NCI-H2171 treated with DMSO at 0.1 percent for 48 hours (cell line): ENCODE measurements at regions not wholly inside any gene's neighbourhood (a gene's known extent, or its start where the extent isn't known, plus 50 kb on each side); places are given as distances from the start of the nearest gene placed in this dataset.

ENCODE experiments used
- DNase-seq: peaks from one replicate; lab custom pipeline; 2025; lab: John Stamatoyannopoulos, UW

DNA sequence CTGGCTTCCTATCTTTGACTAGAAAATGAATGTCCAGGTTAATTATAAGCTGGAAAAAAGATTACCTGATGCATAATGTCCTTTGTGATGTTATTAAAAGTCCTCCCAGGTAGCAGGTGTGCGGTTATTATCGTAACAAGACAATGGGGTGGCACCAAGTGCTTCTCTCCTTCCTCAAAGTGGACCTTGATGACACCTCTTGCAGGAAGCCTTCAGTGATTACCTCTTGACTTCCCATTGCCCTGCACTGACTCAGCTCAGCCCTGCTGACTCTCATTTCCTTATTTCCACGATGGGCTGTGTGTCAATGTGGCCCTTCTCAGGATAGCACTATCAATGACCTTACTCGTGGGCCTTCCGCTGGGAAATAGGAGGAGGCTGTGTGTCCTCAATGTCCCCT lies 477.4 kb upstream of the CCL2 start:
- DNase-seq: no peak

GRCh38 chr17:33778505-33779233 lies 476.4 kb upstream of the CCL2 start:
- no peak for DNase-seq

DNA sequence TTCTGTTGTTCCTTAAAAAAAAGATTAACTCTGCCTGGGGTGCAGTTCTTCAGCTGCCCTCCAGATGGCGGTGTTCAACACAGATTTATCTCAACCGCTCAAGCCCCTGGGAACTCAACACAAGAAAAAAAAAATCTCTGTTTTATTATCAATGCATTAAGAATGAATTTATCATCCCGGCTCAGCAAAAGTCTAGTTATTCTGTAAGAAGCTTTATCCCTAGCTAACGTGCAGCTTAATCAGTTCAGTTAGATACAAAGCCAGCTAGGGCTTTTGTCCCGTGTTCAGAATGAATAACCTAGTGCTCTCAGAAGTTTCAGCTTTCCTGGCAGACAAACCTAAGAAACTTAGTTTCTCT lies 475.9 kb upstream of the CCL2 start:
- DNase-seq: peak; percentile 75

DNA sequence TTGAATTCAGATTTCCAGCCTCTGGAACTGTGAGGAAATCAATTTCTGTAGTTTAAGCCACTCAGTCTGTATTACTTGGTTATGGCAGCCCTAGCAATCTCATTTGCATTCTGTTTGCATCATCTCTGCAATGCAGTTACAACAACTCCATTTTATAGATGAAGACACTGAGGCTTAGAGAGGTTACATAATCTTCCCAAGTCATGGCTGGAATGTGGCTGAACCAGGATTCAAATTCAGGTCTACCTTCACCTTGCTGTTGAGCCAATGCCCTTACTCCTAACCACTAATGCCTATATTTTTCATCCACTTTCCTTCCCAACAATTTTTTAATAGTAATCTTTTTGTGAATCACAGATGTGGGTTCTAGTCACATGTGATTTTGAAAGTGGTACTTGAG lies 469.8 kb upstream of the CCL2 start:
- no peak for DNase-seq

DNA sequence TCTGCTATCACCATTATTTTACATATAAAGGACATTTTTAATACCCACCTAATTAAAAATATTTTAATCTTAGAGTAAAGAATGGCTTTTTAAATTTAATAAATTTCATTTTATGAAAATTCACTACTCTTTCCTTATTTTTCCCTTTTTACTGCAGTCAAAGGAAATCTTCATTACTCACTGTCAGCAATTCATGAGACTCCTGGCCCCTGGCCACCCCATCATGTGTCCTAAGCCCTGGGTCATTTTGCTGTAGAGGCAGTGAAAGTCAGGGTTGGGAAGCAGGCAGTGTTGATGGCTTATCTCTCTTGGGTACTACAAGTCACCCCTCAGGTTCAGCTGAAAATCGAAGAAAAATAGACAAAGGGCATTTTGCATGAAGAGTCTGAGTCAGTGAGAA lies 468.6 kb upstream of the CCL2 start:
- DNase-seq: no peak

DNA sequence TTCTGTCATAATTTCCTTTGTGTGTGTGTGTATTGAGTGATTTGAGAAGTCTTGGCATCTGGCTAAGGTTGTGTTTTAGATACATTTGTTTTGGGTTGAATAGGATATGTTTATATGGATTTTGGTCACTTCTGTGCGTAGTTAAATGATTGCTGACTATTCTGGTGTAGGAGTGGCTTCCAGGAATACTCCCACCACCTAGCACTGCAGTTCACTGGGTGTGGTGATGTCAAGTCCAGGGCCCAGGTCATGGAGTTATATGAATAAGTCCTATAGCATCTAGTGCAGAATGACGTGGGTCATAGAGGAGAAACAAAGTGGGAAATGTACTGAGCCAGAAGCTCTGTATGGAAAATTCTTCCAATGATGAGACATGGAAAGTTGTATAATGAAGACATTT lies 465.4 kb upstream of the CCL2 start:
- DNase-seq: no peak

GRCh38 chr17:33797181-33797580 lies 457.9 kb upstream of the CCL2 start:
- no peak for DNase-seq

GRCh38 chr17:33798308-33798707 lies 456.8 kb upstream of the CCL2 start:
- no peak for DNase-seq

DNA sequence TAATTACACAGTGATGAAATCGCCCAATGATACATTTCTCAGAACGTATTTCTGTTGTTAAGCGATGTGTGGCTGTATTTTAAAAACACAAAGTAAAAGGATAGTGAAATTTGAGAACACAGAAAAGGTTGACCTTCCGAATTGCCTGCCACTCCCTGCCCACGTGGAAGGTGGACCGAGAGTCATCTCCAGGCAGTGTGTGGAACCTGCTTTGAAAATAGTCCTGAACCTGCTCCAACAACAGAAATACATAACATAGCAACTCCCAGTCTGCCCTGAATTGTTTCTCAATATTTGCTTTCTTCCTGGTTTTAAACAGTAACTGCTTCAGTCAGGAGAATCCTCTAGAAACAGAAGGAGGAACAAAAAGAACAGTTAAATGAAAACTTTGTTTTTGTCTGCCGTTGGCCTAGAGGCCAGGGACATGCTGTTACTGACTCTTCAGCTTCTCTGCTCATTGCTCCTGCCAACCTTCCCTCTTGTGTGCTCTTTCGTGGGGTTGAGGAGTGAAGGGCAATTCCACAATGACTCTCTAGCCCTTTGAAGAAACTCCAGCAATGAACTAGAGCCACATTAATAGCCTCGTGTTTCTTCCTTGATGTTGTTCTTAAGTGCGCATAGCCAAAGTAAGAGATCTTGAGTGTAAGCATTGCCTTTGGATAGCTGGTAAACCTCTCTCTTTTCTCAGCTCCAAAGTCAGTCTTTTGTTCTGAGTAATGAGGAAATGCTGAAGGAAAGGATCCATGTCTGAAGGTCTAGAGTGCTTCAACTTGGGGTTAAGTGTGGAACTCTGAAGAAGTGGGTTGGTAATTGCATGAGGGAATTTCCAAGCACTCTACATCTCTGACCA lies 452.5 kb upstream of the CCL2 start:
- DNase-seq: no peak

- no peak for DNase-seq
These were observed 451.8 kb upstream of the CCL2 start for GRCh38 chr17:33803199-33803685.

DNA sequence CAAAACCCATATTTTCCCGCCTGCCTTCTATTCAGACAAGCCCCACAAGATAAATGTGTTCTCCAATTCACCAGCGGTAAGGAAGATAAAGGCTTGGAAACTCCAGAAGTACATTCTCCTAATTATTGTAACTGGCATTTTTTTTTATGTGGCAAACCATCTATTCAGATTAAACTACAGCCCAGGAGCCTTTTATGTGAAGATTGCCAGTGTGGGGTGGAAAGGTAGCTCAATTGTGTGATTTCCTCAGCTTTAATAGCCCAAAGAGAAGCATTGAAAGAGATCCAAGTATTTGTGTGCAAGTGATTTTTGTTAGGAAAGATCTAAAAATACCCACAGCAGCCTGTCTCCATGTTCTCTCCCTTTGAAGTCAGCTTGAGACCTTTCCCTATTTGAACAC lies 451.4 kb upstream of the CCL2 start:
- no peak for DNase-seq

GRCh38 chr17:33804401-33804800 lies 450.7 kb upstream of the CCL2 start:
- DNase-seq: no peak

- no peak for DNase-seq
These were observed 448.5 kb upstream of the CCL2 start for GRCh38 chr17:33806631-33807030.

DNA sequence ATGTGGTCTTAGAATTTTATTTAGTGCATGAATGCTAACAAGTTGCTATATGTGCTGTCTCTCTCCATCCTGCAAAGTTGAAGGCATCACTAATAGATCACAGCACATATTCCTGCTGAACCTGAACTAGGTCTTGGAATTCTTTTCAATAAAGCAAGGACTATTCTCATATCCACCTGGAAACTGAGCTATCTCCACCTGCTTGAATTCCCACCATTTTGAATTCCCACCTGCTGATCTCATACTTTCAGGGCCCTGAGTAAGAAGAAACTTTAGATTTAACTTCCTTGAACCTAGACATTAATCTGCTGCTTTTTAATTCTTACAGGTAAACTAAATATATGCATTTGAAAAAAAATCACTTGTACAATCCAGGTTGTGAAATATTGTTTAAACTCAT lies 445.3 kb upstream of the CCL2 start:
- DNase-seq: no peak

GRCh38 chr17:33811004-33811760 lies 443.9 kb upstream of the CCL2 start:
- no peak for DNase-seq

- no peak for DNase-seq
These were observed 443.0 kb upstream of the CCL2 start for GRCh38 chr17:33811984-33812577.

GRCh38 chr17:33814852-33815251 lies 440.2 kb upstream of the CCL2 start:
- DNase-seq: no peak

GRCh38 chr17:33816036-33816435 lies 439.0 kb upstream of the CCL2 start:
- no peak for DNase-seq

DNA sequence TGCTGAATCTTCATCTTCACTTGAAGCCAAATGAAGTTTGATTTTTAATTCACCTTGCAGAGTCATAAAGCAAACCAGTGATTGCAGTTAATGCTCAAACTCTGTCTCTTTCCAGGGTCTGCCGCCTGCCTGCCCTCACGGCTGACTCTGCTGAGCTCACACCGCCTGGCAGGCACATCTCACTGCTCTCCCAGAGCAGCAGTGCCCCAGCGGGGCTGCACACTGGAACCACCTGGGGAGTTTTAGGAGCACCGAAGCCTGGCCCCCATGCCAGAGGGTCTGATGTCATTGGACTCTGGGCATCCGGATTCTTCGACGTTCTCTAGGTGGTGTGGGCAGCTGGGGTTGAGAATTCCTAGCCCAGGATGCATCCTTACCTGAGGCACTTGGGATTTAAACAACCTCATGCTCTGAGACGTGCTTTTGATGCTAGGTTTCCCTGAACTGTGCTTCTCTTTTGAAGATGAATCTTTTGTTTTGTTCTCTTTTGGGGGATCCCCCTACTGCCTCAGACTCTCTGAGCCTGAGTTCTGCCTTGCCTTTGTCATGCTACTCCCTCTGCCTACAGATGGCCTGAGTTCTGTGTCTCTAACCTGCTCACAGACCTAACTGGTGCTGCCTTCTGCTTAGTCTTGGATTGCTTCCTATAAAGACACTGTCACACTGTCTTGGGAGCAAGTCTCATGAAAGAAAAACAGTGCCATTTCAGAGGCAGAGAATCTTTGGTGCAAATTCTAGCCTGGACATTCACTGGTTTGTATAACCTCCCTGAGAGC lies 438.1 kb upstream of the CCL2 start:
- DNase-seq: no peak

- DNase-seq: no peak
These were observed 435.5 kb upstream of the CCL2 start for GRCh38 chr17:33819539-33819938.

DNA sequence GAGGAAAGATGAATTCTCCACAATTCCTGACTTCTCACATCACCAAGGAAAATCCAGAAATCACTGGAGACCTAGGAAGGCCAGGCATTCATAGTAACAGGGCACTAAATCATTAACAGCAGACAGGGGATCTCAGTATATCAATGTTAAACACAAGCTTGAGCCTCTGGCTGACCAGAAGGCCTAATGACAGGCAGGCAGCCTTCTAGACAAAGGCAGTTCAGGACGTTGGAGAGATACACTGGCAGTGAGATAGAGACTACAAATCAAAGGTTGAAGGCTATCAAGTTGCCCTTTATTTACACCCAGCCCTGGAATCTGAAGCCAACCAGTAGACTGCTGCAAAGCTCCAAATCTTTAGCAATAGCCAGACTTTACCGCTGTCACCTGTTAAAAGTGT lies 422.8 kb upstream of the CCL2 start:
- no peak for DNase-seq

GRCh38 chr17:33837281-33837680 lies 417.8 kb upstream of the CCL2 start:
- DNase-seq: no peak
